WI38 (cell line): ENCODE measurements at regions not wholly inside any gene's neighbourhood (a gene's known extent, or its start where the extent isn't known, plus 50 kb on each side); places are given as distances from the start of the nearest gene placed in this dataset.

ENCODE experiments used
- H3K4me3 ChIP-seq: 2 replicates; pipeline ENCODE4 v1.5.1; 2011; ENCODE audit warnings: low read depth, mild to moderate bottlenecking, control low read depth, low read length
- TF ChIP-seq, protein P1 (sequence below): IDR thresholded peaks from 2 replicates; pipeline ENCODE4 v1.5.1; 2012; ENCODE audit warnings: low read depth, mild to moderate bottlenecking, control low read depth, low read length

DNA sequence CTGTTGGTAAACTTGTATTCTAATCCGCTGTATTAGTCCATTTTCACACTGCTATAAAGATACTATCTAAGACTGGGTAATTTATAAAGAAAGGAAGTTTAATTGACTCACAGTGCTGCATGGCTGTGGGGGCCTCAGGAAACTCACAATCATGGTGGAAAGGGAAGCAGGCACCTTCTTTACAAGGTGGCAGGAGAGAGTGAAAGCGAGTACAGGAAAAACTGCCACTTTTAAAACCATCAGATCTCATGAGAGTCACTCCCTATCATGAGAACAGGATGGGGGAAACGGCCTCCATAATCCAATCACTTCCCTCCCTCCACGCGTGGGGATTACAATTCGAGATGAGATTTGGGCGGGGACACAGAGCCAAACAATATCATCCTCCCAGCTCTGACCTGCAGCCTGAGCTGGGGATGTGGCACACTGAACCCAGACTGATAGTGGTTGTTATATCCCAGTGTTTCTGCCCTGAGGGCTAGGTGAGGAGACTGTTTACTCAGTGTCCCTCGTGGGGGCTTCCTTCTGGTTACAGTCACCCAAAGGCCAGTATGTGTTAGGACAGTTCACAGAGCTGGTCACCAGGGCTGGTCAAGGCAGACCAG is 488.3 kb downstream of the KDM4C start:
- H3K4me3 ChIP-seq: no peak overlapping the region
- TF ChIP-seq, protein P1, sequence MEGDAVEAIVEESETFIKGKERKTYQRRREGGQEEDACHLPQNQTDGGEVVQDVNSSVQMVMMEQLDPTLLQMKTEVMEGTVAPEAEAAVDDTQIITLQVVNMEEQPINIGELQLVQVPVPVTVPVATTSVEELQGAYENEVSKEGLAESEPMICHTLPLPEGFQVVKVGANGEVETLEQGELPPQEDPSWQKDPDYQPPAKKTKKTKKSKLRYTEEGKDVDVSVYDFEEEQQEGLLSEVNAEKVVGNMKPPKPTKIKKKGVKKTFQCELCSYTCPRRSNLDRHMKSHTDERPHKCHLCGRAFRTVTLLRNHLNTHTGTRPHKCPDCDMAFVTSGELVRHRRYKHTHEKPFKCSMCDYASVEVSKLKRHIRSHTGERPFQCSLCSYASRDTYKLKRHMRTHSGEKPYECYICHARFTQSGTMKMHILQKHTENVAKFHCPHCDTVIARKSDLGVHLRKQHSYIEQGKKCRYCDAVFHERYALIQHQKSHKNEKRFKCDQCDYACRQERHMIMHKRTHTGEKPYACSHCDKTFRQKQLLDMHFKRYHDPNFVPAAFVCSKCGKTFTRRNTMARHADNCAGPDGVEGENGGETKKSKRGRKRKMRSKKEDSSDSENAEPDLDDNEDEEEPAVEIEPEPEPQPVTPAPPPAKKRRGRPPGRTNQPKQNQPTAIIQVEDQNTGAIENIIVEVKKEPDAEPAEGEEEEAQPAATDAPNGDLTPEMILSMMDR: no peak

- no peak overlapping the region for H3K4me3 ChIP-seq
- TF ChIP-seq, protein P1: no peak
Measured at GRCh38 chr9:7243838-7244237, 486.1 kb downstream of the KDM4C start.

GRCh38 chr9:7242126-7242525 is 484.4 kb downstream of the KDM4C start:
- TF ChIP-seq, protein P1: no peak
- no peak overlapping the region for H3K4me3 ChIP-seq

DNA sequence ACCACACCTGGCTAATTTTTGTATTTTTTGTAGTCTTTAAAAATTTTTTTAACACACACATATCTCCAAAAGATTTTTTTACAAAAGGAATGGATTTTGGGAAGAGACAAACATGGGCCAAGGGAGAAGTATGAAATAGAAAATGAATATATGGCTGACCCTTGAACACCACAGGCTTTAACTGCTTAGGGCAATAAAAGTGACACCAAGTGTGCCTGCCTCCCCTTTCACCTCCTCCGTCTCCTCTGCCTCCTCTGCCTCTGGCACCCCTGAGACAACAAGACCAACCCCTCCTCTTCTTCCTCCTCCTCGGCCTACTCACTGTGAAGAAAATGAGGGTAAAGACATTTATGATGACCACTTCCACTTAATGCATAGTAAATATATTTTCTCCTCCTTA is 483.9 kb downstream of the KDM4C start:
- TF ChIP-seq, protein P1: no peak

DNA sequence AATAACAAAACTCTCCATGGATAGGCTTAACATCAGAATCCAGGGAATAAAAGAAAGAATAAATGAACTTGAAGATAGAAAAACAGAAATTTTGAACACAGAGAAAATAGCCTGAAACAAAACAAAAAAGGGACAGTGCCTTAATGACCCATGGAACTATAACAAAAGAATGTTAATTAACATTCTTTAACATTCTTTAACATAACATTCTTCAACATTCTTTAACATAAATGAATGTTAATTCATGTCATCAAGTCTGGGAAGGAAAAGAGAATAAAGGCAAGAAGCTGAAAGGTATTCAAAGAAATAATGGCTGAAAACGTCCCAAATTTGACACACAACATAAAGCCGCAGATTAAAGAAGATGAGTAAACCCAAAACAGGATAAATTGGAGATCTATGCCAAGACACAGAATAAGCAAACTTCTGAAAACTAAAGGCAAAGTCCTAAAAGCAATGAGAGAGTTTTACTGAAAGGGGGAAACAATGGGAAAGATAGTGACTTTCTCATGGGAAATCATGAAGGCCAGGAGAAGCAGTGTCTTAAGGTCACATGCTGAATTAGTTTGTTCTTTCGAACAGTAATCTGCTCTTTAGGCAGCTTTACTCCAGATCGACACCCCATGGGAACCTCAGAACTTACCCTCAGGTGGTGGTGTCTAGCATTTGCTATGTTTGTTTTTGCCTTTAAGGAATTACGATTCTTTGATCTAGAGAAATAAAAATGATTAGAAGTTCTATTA is 483.0 kb downstream of the KDM4C start:
- H3K4me3 ChIP-seq: no peak overlapping the region
- TF ChIP-seq, protein P1: no peak

More for the DNA sequence above, 483.9 kb downstream of the KDM4C start:
- no peak overlapping the region for H3K4me3 ChIP-seq

DNA sequence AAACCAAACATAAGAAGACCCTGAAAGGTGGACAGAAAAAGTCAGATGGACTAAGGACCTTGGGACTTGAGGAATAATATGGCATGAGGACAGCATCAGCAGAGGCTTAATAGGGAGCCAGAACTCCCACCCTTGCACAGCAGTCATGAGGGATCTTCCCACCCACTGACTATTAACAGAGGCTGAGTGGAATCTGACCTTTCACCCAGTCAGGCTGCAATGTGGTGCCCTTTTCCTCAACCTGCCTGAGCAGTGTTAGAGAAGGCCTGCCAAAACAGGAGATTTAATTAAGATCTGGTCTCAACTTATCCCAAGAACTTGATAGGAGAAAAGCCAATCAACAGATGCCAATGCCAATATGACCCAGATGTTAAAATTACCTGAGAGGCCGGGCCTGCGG is 481.9 kb downstream of the KDM4C start:
- no peak overlapping the region for H3K4me3 ChIP-seq
- TF ChIP-seq, protein P1: no peak

- TF ChIP-seq, protein P1: no peak
- no peak overlapping the region for H3K4me3 ChIP-seq
Measured at GRCh38 chr9:7238247-7238637, 480.5 kb downstream of the KDM4C start.
